GM12873 (cell line): ENCODE measurements at regions not wholly inside any gene's neighbourhood (a gene's known extent, or its start where the extent isn't known, plus 50 kb on each side); places are given as distances from the start of the nearest gene placed in this dataset.

Experiments used
- CTCF ChIP-seq: IDR thresholded peaks from 2 replicates; pipeline ENCODE4 v1.5.1; 2012; ENCODE audit warnings: low read depth, mild to moderate bottlenecking, moderate library complexity, low read length, control low read depth; ENCODE audit not compliant: insufficient read depth; ENCODE audit errors: missing control alignments

DNA sequence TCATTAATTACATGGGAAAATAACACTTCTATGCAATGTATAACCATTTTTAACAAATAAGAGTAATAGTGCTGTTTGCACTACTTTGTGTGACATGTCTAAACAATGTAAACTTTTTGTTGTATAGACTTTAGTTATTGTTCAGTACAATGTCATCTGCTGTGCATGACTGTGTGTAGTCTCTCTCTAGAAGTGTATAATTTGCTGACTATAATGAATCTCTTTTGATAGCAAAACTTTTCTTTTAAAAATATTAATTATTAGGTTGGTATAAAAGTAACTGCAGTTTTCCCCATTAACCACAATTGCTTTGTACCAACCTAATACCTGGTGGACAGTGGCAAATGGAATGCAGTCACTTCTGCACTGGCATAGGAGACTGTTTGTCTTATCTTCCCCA, 124.2 kb upstream of the SGK1 start:
- no peak for TF ChIP-seq CTCF

GRCh38 chr6:134438837-134439236, 120.9 kb upstream of the SGK1 start:
- no peak for TF ChIP-seq CTCF

GRCh38 chr6:134437376-134437775, 119.5 kb upstream of the SGK1 start:
- peak; percentile 21 for TF ChIP-seq CTCF

DNA sequence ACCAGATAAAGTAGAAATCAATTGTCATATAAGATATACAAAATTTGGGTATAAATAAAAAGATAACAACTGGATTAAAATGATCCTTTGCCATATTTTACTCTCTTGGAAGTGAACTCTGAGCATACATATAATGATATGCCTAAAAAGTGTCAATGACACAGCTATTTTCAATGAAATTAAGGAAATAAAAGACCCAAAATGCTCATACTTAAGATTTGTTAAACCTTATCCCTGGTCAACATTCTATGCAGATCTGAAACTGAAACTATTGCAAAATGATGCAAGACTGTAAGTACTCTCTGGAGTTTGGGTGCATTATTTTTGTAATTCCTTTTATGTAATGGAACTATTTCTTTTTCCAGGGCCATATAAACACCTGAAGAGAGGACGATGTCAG, 119.0 kb upstream of the SGK1 start:
- TF ChIP-seq CTCF = no peak

DNA sequence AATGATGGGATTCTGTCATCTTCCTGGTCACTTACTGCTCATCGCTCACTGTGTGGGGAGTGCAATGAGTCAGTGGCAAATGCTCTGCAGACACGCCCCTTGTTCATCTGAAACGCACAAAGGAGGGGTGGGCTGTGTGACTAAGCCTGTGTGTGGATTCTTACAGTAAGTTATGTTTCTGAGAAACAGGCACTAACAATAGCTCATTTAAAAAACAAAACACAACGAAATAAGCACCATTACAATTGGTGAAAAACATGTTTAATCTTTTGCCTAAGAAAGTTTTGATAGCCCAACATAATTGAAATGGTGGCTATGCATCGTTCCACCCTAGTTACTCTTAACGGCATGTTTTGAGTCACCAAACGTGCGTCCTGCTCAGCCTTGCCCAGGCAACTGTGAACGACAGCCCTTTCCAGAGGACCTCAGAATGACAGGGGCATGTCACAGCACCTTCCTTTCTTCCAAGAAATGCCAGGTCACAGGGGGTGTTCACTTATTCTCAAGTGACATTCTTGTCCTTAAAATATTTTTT, 118.4 kb upstream of the SGK1 start:
- TF ChIP-seq CTCF = no peak

GRCh38 chr6:134435814-134436280, 117.9 kb upstream of the SGK1 start:
- no peak for TF ChIP-seq CTCF

GRCh38 chr6:134434019-134434942, 116.4 kb upstream of the SGK1 start:
- TF ChIP-seq CTCF = no peak
